Right hindlimb (tissue), 1 donor: ENCODE measurements at regions not wholly inside any gene's neighbourhood (a gene's known extent, or its start where the extent isn't known, plus 50 kb on each side); places are given as distances from the start of the nearest gene placed in this dataset.
"Not testable (repeated sequence)": the region's sequence is repeated elsewhere in the genome, so short reads cannot be mapped to it uniquely, and the experiment has no call there.

Experiments
- DNase-seq: peaks from one replicate; pipeline ENCODE4 v3.0.0-alpha.2; 2018

DNA sequence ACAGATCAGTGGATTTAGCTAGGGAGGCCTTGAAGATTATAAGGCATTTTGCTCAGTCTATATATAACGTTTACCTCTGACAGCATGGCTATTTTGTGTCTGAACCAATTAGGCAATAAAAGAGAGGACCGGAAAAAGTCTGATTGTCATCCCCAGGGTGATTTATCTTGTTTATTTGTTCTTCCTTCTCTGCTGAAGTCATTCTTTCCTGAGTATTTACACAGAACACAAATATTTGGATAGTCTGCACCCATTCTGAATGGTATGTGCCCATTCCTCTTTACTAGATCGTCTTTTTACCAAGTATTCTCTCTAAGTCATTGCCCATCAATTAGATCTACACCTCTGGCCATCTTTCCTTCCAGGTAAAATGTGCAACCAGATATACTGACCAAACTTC is 1602.9 kb downstream of the KCNT2 start:
- no peak for DNase-seq

DNA sequence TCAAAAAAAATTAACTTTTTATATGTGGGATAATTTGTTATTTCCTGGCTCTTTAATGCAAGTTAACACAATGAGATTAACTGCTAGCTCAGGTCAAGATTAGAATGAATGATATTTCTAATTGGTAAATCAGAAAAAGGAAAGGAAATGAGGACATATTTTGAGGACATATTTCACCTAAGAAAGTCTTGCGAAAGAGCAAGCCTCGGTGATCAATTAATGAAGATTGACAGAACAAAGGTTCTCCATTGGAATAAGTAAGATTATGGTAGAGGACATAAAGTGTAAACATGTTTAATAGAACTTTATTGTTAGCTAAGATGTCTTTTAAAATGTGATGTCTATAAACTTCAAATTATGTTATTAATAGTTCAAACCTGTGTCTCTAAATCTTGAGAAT is 1617.8 kb downstream of the KCNT2 start:
- DNase-seq = no peak

DNA sequence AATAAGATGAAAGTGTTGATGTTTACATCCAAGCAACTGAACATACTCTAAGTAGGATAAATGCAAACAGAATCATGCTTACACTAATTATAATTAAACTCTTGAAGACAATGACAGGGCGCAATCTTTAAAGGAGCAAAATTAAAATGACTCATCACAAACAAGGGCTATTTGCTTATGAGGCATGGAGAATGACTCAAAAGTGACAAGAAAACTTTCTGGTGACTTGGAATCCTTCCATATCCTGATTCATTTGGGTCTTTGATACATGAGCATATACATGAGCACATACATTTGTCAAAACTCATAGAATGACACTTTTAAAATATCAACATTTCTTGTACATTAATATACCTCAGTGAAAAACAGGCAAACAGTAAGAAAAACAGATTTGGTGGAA is 1632.3 kb downstream of the KCNT2 start:
- no peak for DNase-seq

DNA sequence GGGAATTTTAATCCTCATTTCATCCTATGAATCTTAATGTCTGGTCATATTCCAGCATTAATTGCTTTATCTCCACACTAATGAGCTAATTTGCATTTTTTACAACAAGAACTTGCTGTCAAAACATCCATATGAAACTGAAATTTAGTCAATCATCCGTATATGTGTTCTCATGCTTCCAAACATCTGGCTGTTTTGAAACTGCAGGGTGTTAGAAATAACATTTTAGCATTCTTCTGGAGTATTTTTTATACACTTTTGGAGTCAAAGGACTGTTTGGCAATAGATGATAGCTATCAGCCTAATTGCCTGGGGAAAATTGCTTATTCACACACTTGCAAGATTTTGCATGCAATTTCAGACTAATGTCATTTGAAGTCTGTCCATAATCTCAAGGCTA is 1639.3 kb downstream of the KCNT2 start:
- no peak for DNase-seq

DNA sequence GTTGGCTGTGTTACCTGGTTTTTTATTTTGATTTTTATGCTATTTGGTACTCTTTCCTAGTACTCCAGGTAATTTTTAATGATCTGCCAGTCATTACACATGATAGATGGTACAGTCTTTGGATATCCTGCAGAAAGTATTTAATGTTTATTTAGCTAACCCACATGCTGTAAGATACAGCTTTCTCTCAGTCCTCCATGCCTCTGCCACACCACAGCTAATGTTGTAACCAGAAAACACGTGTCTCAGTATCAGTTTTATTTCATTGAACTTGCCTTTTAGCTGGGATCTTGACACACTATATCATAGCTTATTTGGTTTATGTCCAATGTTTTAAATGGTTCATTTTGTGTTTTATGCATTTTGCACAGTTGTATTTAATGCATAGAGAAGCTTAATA is 1648.4 kb downstream of the KCNT2 start:
- DNase-seq = no peak

DNA sequence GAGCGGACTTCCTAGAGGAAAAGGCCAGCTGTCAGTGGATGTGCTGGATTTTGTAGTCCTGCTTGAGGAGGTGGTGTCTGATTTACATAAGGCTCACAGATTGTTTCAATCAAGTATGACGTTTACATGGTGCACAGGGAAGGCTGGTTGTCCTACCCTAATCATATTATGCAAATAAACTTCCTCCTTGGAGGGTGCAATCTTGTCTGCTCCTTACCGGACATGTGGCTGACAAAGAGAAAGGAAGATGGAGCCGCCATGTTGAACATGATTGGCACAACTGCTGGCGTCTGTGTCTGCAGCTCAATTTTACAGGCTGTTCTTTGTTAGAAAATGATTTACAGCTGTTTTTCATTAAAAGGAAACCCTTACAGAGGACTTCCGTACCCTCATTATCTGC is 1656.1 kb downstream of the KCNT2 start:
- no peak for DNase-seq

DNA sequence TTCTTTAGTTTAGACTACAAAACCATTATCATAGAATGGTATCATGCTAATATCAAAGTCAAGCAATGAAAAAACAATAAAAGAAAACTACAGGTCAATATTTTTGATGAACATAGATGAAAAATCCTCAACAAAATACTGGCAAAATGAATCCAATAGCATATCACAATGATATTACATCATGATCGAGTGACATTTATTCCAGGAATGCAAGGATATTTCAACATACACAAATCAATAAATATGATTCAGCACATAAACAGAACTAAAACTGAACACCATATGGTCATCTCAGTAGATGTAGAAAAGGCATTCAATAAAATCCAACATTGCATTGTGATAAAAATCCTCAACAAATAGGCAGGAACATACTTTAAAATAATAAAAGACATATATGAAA is 1657.7 kb downstream of the KCNT2 start:
- DNase-seq = no peak

DNA sequence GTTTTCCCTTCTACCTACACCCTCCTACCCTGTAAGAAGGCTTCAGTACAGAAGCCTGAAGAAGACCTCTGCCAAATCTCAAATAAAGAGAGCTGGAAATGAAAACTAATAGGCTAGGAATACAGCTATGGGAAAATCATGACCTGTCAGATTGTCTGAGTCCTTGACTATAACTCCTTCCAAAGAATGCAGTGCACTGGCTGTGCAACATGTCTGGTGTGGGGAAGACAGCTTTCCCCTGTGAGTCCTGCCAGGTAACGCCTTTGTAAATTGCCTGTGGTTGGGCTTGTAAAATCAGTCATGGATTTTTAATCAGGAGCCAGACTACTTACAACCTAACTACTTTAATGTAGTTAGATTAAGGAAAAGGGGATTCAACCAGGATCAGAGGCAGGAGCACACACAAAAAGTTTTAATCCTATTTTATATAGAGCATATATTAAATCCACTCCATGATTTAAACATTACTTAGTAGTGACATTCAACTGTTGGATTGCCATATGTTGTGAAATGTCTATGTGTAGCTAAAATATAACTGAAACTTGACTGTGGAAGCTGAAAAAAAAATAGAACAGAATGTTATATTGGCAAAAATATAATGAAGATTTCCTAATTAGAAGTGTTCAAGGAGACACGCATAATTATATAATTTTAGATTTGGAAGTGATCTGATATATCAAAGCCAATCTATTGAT is 1667.8 kb downstream of the KCNT2 start:
- no peak for DNase-seq

DNA sequence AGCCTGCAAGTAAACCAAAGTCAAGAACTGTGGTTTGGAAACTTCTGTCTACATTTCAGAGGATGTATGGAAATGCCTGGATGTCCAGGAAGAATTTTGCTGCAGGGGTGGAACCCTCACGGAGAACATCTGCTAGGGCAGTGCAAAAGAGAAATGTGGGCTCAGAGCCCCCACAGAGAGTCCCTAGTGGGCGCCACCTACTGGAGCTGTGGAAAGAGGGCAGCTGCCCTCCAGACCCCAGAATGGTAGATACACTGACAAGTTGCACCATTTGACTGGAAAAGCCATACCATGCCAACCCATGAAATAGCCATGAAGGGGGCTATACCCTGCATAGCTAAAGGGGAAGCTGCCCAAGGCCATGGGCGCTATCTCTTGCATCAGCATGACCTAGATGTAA is 1672.4 kb downstream of the KCNT2 start:
- no peak for DNase-seq

DNA sequence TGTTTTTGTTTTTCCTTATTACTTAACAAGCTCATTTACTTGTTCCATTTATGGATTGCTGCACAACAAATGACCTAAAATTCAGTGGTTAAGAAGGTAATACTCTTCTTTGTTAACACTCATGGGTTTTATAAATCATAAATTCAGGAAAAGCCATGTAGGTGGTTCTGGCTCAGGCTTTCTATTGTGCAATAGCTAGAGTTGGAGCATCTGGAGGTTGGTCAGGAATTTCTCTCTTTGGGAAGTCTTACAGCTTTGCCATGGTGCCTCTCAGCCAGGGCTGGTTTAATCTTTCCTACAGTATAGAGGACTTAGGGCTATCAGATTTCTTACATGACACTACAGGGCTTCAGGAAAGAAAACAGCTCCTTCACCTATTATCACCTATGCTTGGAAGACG is 1677.1 kb downstream of the KCNT2 start:
- no peak for DNase-seq

DNA sequence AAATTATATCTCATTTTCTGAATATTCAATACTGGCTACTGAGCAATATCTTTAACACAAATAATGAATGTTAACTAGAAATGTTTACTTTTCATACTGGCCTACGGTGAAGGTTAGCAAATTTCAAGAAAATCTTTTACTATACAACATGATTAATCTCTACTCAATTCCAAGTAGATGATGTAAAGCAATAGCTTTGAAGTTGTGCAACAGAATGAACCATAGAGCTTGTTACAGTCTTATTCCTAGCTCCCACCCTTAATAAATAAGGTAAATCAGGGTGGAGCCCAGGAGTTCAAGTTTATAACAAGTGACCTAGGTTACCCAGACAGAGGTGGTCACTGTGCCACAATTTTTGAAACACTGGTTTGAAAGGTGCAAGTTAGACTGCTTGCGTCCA is 1678.1 kb downstream of the KCNT2 start:
- DNase-seq = no peak

DNA sequence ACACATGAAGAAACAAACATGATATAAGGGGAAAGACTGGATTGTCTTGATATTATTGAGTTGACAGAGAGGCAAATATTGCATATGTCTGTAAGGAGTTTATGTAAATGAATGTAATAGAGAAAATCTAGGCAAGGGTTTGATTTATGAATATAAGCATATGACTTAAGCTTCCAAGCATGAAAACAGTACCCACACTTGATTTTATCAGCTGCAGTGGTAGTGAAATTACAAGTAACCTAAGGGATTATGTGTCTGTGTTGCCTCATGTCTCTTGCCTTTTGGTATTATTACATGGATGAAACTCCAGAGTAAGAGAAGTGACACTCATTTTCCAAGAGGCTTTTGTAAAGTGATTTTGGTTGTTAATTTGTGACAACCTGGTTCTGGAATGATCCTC is 1678.9 kb downstream of the KCNT2 start:
- no peak for DNase-seq

DNA sequence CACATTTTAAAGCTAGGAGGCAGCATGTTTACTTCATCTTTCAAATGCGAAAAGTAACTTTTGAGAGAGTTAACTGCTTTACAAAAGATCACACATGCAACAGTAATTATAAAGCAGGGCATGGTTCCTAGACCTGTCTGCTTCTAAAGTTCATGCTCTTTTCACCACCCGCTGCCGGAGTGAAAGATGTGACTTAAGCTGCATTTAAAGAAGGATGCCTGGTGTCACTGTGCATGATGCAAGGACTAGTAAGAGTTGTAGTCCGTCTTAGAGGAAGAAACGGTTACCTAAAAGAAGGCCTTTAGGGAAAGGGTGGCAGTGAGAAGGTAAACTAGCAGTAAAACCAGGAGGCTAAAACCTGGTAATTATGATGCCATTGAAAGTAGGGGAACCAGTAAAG is 1689.1 kb downstream of the KCNT2 start:
- DNase-seq = no peak

DNA sequence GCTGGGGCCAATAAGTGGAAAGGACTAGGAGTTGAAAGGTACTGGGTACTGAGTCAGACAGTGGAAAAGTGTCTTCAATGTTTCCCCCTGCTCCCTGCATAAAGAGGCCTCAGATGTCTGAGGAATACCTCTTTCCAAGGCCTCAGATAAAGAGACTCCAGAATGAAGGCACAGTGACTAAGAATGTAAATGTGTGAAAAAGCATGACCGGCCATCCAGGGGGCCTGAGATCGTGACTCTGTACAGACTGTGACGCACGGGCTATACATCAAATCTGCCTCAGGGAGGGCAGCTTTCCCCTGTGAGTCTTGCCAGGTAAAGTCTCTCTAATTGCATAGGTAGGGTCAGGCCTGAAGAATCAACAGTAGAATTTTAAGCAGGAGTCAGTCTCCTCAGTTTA is 1690.5 kb downstream of the KCNT2 start:
- DNase-seq = no peak

DNA sequence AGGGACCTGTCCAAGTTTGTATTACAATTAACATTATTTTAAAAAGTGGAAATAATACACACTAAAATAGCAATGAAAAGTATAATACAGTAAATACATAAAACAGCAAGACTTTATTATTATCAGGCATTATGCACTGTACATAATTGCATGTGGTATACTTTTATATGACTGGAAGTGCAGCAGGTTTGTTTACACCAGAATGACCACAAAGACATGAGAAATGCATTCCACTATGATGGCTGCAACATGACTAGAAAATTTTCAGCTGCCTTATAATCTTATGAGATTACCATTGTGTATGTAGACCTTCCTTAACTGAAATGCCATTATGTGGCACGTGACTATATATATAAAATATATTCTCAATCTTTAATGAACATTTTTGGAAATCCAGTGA is 1699.6 kb downstream of the KCNT2 start:
- no peak for DNase-seq

DNA sequence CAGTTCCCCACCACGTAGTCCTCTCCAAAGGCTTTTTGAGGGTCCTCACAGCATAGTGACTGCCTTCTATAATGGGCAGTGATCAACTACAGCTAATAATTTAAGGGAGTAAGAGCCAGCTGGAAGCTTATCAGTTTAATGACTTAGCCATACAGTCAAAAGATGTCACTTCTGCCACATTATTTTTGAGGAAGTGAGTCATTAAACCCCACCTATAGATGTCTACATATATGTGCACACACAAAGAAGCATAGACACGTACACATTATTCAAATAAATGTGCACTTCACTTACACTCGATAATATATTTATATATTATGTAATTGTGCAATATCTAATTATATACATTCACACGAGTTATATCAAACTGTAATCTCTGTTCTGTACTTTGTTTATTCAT is 1704.7 kb downstream of the KCNT2 start:
- no peak for DNase-seq

DNA sequence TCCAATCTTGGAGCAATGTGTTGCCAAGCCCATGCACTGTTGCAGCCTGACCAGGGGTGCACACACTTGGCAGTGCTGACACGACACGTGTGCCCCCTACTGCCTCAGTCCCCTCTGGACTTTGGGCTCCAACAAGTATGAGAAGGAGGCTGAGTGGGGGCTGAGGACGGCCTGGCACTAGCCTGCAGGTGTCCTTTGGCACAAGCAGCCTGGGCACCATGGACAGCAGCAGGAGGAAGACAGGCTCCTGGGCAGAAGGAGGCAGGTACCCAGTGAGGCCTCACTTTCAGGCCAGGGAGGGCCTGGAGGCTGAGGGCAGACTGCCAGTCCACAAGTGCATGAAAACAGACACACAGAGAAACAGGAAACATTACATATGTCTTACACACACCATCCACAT is 1702.9 kb upstream of the B3GALT2 start:
- no peak for DNase-seq

DNA sequence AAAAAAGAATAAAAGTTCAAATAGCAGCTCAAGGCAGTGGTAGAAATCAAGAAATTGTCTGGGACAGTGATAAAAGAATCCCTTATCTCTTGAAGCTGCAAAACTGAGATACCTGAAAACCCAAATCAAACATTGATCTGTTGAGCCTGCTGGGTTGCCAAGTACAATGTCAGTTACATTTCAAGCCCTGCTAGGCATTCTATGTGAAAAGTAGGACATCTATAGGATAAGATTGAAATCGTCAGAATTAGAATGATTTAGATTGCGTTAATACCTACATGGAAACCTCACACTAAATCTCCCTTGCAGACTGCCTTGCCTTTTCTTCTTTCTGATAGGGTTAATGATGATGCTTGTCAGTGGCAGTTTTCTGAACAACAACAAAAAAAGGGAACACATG is 1684.4 kb upstream of the B3GALT2 start:
- no peak for DNase-seq

DNA sequence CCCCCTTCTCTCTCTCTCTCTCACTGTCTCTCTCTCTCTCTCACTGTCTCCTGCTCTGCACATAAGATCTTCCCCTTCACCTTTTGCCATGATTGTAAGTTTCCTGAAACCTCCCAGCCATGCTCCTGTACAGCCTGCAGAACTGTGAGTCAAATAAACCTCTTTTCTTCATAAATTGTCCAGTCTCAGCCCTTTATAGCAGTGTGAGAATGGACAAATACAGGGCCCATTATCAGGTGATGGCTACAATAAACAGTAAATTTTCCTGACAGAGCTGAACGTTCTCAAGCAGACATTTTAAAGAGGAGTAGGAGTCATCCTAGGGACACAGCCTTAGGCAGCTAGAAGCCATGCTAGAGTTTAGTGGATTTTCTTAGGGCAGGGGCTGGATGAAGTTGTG is 1679.7 kb upstream of the B3GALT2 start:
- no peak for DNase-seq

DNA sequence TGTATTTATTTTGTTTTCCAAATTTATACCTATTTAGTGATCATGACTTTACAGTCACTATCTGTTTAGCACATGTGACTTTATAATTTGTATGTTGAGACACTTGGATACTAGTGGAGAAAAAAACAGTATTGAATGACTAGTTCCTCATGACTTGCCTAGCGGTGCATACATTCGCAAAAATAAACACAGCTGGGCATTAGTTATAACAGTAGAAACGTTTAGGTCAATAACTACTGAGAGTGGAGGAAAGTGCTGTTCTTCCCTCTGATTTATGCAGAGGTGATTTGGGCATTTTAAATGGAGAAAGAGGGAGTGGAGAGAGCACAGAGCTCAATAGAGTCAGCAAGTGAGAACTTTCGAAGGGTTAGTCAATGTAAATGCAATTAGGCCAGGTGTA is 1679.0 kb upstream of the B3GALT2 start:
- no peak for DNase-seq

DNA sequence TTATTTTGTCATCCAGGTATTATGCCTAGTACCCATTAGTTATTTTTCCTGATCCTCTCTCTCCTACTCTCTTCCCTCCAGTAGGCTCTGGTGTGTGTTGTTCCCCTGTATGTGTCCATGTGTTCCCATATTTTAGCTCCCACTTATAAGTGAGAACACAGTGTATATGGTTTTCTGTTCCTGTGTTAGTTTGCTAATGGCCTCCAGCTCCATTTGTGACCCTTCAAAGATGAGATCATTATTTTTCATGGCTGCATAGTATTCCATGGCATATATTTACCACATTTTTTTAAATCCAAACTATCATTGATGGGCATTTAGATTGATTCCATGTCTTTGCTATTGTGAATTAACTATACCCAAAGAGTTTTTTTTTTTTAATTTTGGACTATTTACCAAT is 1675.7 kb upstream of the B3GALT2 start:
- no peak for DNase-seq

DNA sequence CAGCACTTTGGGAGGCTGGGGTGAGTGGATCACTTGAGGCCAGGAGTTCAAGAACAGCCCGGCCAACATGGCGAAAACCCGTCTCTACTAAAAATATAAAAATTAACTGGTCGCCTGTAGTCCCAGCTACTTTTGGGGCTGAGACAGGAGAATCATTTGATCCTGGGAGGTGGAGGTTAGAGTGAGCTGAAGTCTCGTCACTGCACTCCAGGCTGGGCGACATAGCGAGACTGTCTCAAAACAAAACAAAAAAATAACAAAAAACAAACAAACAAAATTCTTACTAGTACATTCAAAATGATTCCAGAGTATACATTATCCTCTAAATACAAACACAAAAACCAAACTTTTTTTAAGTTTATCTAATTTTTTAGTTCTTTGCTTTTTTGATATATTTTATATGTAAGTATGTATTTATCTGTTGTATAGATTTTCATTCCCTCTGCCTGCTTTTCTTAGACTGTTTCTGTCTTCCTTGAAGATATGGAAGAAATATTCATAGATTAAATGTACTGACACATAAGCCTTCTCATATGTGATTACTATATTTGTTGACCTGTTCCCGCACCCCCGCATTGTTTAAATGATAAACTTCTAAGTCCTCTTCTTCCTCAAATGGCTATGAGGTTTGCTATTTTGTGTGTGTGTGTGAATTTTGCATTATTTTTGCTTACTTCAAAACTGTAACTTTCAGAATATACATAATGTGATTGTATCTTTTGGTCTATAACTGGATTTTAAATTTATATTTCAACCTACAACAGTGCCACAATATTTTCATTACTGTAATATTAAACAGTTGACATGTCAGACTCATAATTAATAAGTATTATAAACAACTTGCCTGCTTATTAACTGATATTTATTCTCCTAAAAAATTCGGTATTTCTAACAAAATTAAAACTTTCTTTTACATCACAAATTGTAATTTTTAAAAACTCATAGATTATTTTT is 1674.1 kb upstream of the B3GALT2 start:
- no peak for DNase-seq

DNA sequence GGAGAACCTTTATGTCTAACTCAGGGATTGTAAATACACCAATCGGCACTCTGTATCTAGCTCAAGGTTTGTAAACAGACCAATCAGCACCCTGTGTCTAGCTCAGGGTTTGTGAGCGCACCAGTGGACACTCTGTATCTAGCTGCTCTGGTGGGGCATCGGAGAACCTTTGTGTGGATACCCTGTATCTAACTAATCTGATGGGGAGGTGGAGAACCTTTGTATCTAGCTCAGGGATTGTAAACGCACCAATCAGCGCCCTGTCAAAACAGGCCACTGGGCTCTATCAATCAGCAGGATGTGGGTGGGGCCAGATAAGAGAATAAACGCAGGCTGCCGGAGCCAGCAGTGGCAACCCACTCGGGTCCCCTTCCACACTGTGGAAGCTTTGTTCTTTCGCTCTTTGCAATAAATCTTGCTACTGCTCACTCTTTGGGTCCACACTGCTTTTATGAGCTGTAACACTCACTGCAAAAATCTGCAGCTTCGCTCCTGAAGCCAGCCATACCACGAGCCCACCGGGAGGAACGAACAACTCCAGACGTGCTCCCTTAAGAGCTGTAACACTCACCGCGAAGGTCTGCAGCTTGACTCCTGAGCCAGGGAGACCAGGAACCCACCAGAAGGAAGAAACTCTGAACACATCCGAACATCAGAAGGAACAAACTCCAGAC is 1673.2 kb upstream of the B3GALT2 start:
- DNase-seq = not testable (repeated sequence)
